Psoas muscle (tissue), 7 donors: ENCODE measurements at regions not wholly inside any gene's neighbourhood (a gene's known extent, or its start where the extent isn't known, plus 50 kb on each side); places are given as distances from the start of the nearest gene placed in this dataset.

Experiments used
- ATAC-seq, 4 donors: fragments of 200-7000 bp; cut with Tn5 transposase; one replicate each; pipeline ENCODE4 v1.9.1; 2020; ENCODE audit warnings: moderate library complexity in 3 of 4, mild to moderate bottlenecking in 2 of 4
- DNase-seq, 2 donors: peaks; one replicate each; pipeline ENCODE4 v3.0.0-alpha.2; 2020
- H3K27ac ChIP-seq: fragments of 200-600 bp; one replicate; pipeline ENCODE4 v1.8.0; 2022
- H3K27me3 ChIP-seq, 3 donors: fragments of 200-600 bp in 1 of 3; one replicate each; pipeline versions ENCODE4 v1.6.1 to v1.8.0; 2013 to 2022; ENCODE audit warnings: low read length in 2 of 3, mild to moderate bottlenecking in 2 of 3, moderate library complexity in 1 of 3; ENCODE audit not compliant: insufficient read depth in 3 of 3
- H3K36me3 ChIP-seq, 2 donors: fragments of 200-600 bp in 1 of 2; one replicate each; pipeline versions ENCODE4 v1.6.1 to v1.8.0; 2013 to 2022; ENCODE audit warnings: low read depth in 1 of 2, mild to moderate bottlenecking in 1 of 2, moderate library complexity in 1 of 2; ENCODE audit not compliant: insufficient read depth in 1 of 2
- H3K4me1 ChIP-seq: fragments of 200-600 bp; one replicate; pipeline ENCODE4 v1.8.0; 2022
- H3K4me3 ChIP-seq: fragments of 200-600 bp; one replicate; pipeline ENCODE4 v1.8.0; 2022; ENCODE audit warnings: mild to moderate bottlenecking
- H3K9me3 ChIP-seq: fragments of 200-600 bp; one replicate; pipeline ENCODE4 v1.8.0; 2022
- WGBS, 3 donors: extraction: QIAGEN DNeasy Blood & Tissue Kit; methylation state at CpG; one replicate each; pipeline versions ENCODE4 v1.1.6 to v1.1.7; 2013; 5-methylcytosine and 5-hydroxymethylcytosine counted together
- intact Hi-C, 2 donors: fragments of 100-400 bp; cut with DNase I; formaldehyde crosslinking; loops; one replicate each; pipeline versions ENCODE4 v1.11.0 to v1.14.2; 2022
- TF ChIP-seq, protein P1 (sequence below): fragments of 200-600 bp; IDR thresholded peaks from one replicate; pipeline ENCODE4 v1.8.0; 2022; ENCODE audit warnings: antibody characterized with exemption
- donor health status: healthy with polysubstance abuse.
- donor health status: DM: no; HTN: no; CAD: no; lungs with moderate emphysema.
- donor health status: Bipolar disorder and iron deficiency.
- donor health status: healthy.
- donor health status: DM: yes; HTN: yes; CAD: no.
- donor health status: DM: no; HTN: no; CAD: no.
- donor health status: DM: yes; HTN: yes; CAD: no.

DNA sequence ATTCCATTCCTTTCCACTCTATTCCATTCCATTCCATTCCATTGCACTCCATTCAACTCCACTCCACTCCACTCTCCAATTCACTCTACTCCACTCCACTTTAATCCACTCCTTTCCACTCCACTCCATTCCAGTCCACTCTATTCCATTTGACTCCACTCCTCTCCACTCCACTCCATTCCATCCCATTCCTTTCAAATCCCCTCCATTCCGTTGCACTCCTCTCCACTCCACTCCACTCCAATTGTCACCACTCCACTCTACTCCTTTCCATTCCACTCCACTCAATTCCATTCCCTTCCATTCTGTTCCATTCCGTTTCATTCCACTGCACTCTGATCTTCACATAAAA lies 2563.7 kb upstream of the TPTE start:
- TF ChIP-seq, protein P1, sequence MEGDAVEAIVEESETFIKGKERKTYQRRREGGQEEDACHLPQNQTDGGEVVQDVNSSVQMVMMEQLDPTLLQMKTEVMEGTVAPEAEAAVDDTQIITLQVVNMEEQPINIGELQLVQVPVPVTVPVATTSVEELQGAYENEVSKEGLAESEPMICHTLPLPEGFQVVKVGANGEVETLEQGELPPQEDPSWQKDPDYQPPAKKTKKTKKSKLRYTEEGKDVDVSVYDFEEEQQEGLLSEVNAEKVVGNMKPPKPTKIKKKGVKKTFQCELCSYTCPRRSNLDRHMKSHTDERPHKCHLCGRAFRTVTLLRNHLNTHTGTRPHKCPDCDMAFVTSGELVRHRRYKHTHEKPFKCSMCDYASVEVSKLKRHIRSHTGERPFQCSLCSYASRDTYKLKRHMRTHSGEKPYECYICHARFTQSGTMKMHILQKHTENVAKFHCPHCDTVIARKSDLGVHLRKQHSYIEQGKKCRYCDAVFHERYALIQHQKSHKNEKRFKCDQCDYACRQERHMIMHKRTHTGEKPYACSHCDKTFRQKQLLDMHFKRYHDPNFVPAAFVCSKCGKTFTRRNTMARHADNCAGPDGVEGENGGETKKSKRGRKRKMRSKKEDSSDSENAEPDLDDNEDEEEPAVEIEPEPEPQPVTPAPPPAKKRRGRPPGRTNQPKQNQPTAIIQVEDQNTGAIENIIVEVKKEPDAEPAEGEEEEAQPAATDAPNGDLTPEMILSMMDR: no peak
- no peak for DNase-seq
- Histone ChIP-seq H3K9me3 (peaks cover 48% of the 10 kb centered on the region), H3K36me3 (no peaks in the 10 kb centered on the region), H3K4me3 (no peak overlapping the region), H3K27ac (no peak overlapping the region), H3K4me1 (no peaks in the 10 kb centered on the region), H3K27me3 (no peaks in the 10 kb centered on the region)
- intact Hi-C loops: no loop called here
- peak in 2 of 4 donors; percentile 14 to 27 for ATAC-seq
- 17 to 22% (median 22%) methylated on average over 2 of the region's 2 CpGs for WGBS, 3 donors
